B cell (primary cell): ENCODE measurements at regions not wholly inside any gene's neighbourhood (a gene's known extent, or its start where the extent isn't known, plus 50 kb on each side); places are given as distances from the start of the nearest gene placed in this dataset.

Source experiments
- ATAC-seq: fragments of 200-7000 bp; cut with Tn5 transposase; one replicate; pipeline ENCODE4 v1.10.0; 2021; ENCODE audit warnings: low read depth, mild to moderate bottlenecking, moderate number of reproducible peaks, moderate library complexity
- CTCF ChIA-PET: fragments of 350-600 bp; sonication (Branson Sonifier 250); formaldehyde crosslinking; loops from one replicate; lab custom pipeline; 2021; ENCODE audit warnings: antibody characterized with exemption, inconsistent platforms; lab: Charles Lee
- POLR2A ChIA-PET: fragments of 350-600 bp; sonication (Branson Sonifier 250); formaldehyde crosslinking; loops from one replicate; lab custom pipeline; 2021; ENCODE audit warnings: antibody characterized with exemption; lab: Charles Lee
- DNase-seq: peaks from one replicate; pipeline ENCODE4 v3.0.0; 2013
- H2AFZ ChIP-seq: 2 replicates; pipeline ENCODE4 v1.6.1; 2012; ENCODE audit warnings: mild to moderate bottlenecking, low read depth, low read length; ENCODE audit not compliant: insufficient read depth, poor library complexity, severe bottlenecking
- H3K27ac ChIP-seq, 2 donors: 1 replicate in 1 of 2; 2 replicates in 1 of 2; pipeline ENCODE4 v1.5.1; 2012 to 2013; ENCODE audit warnings: low read length in 2 of 2, mild to moderate bottlenecking in 2 of 2, moderate library complexity in 1 of 2
- H3K27me3 ChIP-seq, 4 experiments: fragments of 200-600 bp in 1 of 4; sonication (generic) in 1 of 4; replicated peaks in 1 of 4; 1 replicate in 2 of 4; 2 replicates in 2 of 4; pipeline versions ENCODE4 v1.6.1 to v1.7.0; 2013 to 2016; ENCODE audit warnings: low read length in 3 of 4, mild to moderate bottlenecking in 2 of 4, mixed read lengths in 1 of 4, moderate library complexity in 1 of 4; ENCODE audit not compliant: insufficient read depth in 4 of 4, control insufficient read depth in 3 of 4; ENCODE audit errors: control extremely low read depth in 1 of 4
- H3K36me3 ChIP-seq, 2 experiments: replicated peaks in 1 of 2; 1 replicate in 1 of 2; 2 replicates in 1 of 2; pipeline versions ENCODE4 v1.6.1 to v1.7.1; 2013; ENCODE audit warnings: low read length in 1 of 2; ENCODE audit not compliant: insufficient read depth in 2 of 2, control insufficient read depth in 1 of 2; ENCODE audit errors: control extremely low read depth in 1 of 2, extremely low read depth in 1 of 2
- H3K4me1 ChIP-seq, 2 donors: fragments of 200-600 bp in 1 of 2; sonication (generic) in 1 of 2; 1 replicate in 1 of 2; 2 replicates in 1 of 2; pipeline versions ENCODE4 v1.5.1 to v1.6.1; 2013 to 2017; ENCODE audit warnings: low read length in 2 of 2; ENCODE audit not compliant: control insufficient read depth in 2 of 2, insufficient read depth in 2 of 2
- H3K4me2 ChIP-seq: replicated peaks from 2 replicates; pipeline ENCODE3; 2012; ENCODE audit warnings: mild to moderate bottlenecking, low read depth, low read length; ENCODE audit not compliant: poor library complexity, severe bottlenecking
- H3K4me3 ChIP-seq, 5 experiments: fragments of 200-600 bp in 1 of 5; sonication (generic) in 1 of 5; 1 replicate in 3 of 5; 2 replicates in 2 of 5; pipeline versions ENCODE4 v1.5.1 to v1.7.0; 2011 to 2016; ENCODE audit warnings: low read length in 4 of 5, mild to moderate bottlenecking in 4 of 5, low read depth in 2 of 5, control low read depth in 1 of 5, moderate library complexity in 1 of 5; ENCODE audit not compliant: insufficient read depth in 1 of 5; ENCODE audit errors: control extremely low read depth in 1 of 5, extremely low read depth in 1 of 5
- H3K79me2 ChIP-seq: fragments of 200-600 bp; sonication (generic); one replicate; pipeline ENCODE4 v1.6.0; 2016; ENCODE audit warnings: low read length; ENCODE audit not compliant: control insufficient read depth, insufficient read depth
- H3K9ac ChIP-seq: fragments of 200-600 bp; sonication (generic); 2 replicates; pipeline ENCODE4 v1.6.1; 2017; ENCODE audit warnings: mild to moderate bottlenecking, low read length, moderate library complexity
- H3K9me3 ChIP-seq, 3 donors: one replicate each; pipeline versions ENCODE4 v1.6.1 to v1.7.1; 2013; ENCODE audit warnings: low read length in 2 of 3; ENCODE audit not compliant: control insufficient read depth in 2 of 3, insufficient read depth in 1 of 3; ENCODE audit errors: control extremely low read depth in 1 of 3
- H4K20me1 ChIP-seq: 2 replicates; pipeline ENCODE4 v1.6.0; 2012; ENCODE audit warnings: mild to moderate bottlenecking, low read length; ENCODE audit not compliant: insufficient read depth, control insufficient read depth, poor library complexity, severe bottlenecking
- H3K27ac Mint-ChIP-seq: one replicate; pipeline ENCODE4 v1.8.0; 2021; ENCODE audit warnings: mixed read lengths
- H3K27me3 Mint-ChIP-seq: one replicate; pipeline ENCODE4 v1.8.0; 2021; ENCODE audit warnings: mixed read lengths
- H3K4me1 Mint-ChIP-seq: one replicate; pipeline ENCODE4 v1.8.0; 2021; ENCODE audit warnings: mixed read lengths
- H3K4me3 Mint-ChIP-seq: one replicate; pipeline ENCODE4 v1.8.0; 2021; ENCODE audit warnings: mixed read lengths
- H3K9me3 Mint-ChIP-seq: one replicate; pipeline ENCODE4 v1.8.0; 2022; ENCODE audit warnings: mixed read lengths; ENCODE audit not compliant: insufficient read depth
- CTCF ChIP-seq: fragments of 200-600 bp; IDR thresholded peaks from one replicate; pipeline ENCODE4 v1.8.0; 2022; ENCODE audit warnings: antibody characterized with exemption, mild to moderate bottlenecking
- EZH2 ChIP-seq: IDR thresholded peaks from 2 replicates; pipeline ENCODE4 v1.6.1; 2012; ENCODE audit warnings: borderline replicate concordance, low read depth, mild to moderate bottlenecking, moderate library complexity, low read length; ENCODE audit not compliant: insufficient read depth, poor library complexity, severe bottlenecking
- WGBS: methylation state at CpG from one replicate; pipeline ENCODE4 v1.1.5; 2013; ENCODE audit warnings: missing lambda C conversion rate; ENCODE audit not compliant: insufficient coverage; 5-methylcytosine and 5-hydroxymethylcytosine counted together
- intact Hi-C: fragments of 100-400 bp; cut with micrococcal nuclease; formaldehyde crosslinking; loops from one replicate; pipeline ENCODE4 v1.10.0; 2022

DNA sequence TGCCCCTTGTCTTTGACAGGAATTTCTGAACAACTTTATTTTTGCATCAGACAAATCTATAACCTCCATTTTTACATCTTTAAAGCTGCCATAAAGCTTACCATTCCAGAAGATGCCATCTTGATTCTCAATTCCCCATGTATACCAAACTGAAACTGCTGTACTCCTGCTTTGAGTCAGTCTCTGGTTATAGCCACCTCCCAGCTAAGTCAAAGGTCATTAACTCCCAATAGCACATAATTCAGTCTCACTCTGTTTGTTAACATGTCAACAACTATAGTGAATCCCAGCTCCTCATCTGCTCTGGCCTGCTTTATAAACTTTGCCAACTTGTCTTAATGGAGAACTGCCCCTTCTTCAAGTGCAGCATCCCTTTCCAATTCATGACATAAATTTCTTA lies 343.6 kb downstream of the FRK start:
- H3K9me3 Mint-ChIP-seq = no peaks in the 10 kb centered on the region
- no peak overlapping the region for H3K27ac Mint-ChIP-seq
- H3K4me1 Mint-ChIP-seq = no peaks in the 10 kb centered on the region
- no peak for DNase-seq
- H3K9ac ChIP-seq = no peak overlapping the region
- ChIA-PET CTCF (no interaction called here), POLR2A (no interaction called here)
- H3K27me3 Mint-ChIP-seq = no peaks in the 10 kb centered on the region
- H3K4me2 ChIP-seq = no peak overlapping the region
- H3K79me2 ChIP-seq = no peaks in the 10 kb centered on the region
- no peak overlapping the region for H2AFZ ChIP-seq
- no peaks in the 10 kb centered on the region for H3K9me3 ChIP-seq
- no peak overlapping the region for H3K4me3 ChIP-seq
- H3K27me3 ChIP-seq = no peaks in the 10 kb centered on the region
- H4K20me1 ChIP-seq = no peaks in the 10 kb centered on the region
- TF ChIP-seq CTCF (no peak), EZH2 (no peak)
- H3K4me1 ChIP-seq = no peaks in the 10 kb centered on the region
- no peak overlapping the region for H3K4me3 Mint-ChIP-seq
- H3K27ac ChIP-seq = no peak overlapping the region
- H3K36me3 ChIP-seq = no peaks in the 10 kb centered on the region
- intact Hi-C loops = no loop called here
- no peak for ATAC-seq

- H3K4me1 ChIP-seq = no peaks in the 10 kb centered on the region
- H3K4me3 Mint-ChIP-seq = no peak overlapping the region
- no peaks in the 10 kb centered on the region for H3K36me3 ChIP-seq
- intact Hi-C loops = no loop called here
- CTCF ChIA-PET = no interaction called here
- DNase-seq (no peak), ATAC-seq (no peak)
- no peaks in the 10 kb centered on the region for H3K27me3 ChIP-seq
- no peaks in the 10 kb centered on the region for H3K9me3 Mint-ChIP-seq
- no peaks in the 10 kb centered on the region for H4K20me1 ChIP-seq
- no peaks in the 10 kb centered on the region for H3K79me2 ChIP-seq
- no peak overlapping the region for H3K27ac ChIP-seq
- no peak overlapping the region for H2AFZ ChIP-seq
- no peaks in the 10 kb centered on the region for H3K9me3 ChIP-seq
- no peak for TF ChIP-seq CTCF
- POLR2A ChIA-PET = no interaction called here
- H3K4me3 ChIP-seq = no peak overlapping the region
- H3K4me1 Mint-ChIP-seq = no peaks in the 10 kb centered on the region
- 94% methylated on average over 2 of the region's 6 CpGs for WGBS
- H3K27me3 Mint-ChIP-seq = no peaks in the 10 kb centered on the region
- H3K27ac Mint-ChIP-seq = no peak overlapping the region
- no peak overlapping the region for H3K9ac ChIP-seq
- H3K4me2 ChIP-seq = no peak overlapping the region
Measured at GRCh38 chr6:115712291-115712961, 348.3 kb downstream of the FRK start.
